ENCODE measurements at regions not wholly inside any gene's neighbourhood (a gene's known extent, or its start where the extent isn't known, plus 50 kb on each side); places are given as distances from the start of the nearest gene placed in this dataset.

DNA sequence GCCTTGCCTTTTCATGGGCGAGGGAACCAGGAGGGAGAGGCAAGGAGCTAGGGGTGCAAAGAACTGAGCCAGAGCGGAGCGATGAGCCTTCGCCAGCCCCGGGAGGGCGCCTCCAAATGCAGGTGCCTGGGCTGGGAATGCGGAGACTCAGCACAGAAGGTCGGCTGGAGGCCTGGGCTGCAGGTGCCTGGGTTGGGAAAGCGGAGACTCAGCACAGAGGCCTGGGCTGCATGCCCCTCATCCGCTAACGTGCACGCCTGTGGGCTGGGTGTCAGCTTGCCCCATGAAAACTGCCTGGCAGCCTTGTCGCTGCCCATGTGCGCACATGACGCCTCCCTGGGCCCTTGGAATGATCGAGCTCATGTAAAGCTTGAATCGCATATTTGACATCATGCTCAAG is 51.8 kb downstream of the POM121L12 start:
- no peaks in the 10 kb centered on the region for H3K27me3 ChIP-seq (ENCODE audit: control insufficient read depth, insufficient read depth, low read length, poor library complexity, severe bottlenecking)
- Mint-ChIP-seq H3K4me1 (no peaks in the 10 kb centered on the region), H3K9me3 (peaks cover 8% of the 10 kb centered on the region), H3K4me3 (no peak overlapping the region), H3K27ac (no peak overlapping the region), H3K27me3 (ENCODE audit: insufficient read depth) (no peaks in the 10 kb centered on the region), H3K36me3 (ENCODE audit: low read depth) (no peaks in the 10 kb centered on the region)
- WGBS, 2 experiments (ENCODE audit: insufficient coverage in 1 of 2, insufficient read length in 1 of 2), result 94 to 95% methylated on average over 12 to 17 of the region's 17 CpGs
- TF ChIP-seq, protein P1, sequence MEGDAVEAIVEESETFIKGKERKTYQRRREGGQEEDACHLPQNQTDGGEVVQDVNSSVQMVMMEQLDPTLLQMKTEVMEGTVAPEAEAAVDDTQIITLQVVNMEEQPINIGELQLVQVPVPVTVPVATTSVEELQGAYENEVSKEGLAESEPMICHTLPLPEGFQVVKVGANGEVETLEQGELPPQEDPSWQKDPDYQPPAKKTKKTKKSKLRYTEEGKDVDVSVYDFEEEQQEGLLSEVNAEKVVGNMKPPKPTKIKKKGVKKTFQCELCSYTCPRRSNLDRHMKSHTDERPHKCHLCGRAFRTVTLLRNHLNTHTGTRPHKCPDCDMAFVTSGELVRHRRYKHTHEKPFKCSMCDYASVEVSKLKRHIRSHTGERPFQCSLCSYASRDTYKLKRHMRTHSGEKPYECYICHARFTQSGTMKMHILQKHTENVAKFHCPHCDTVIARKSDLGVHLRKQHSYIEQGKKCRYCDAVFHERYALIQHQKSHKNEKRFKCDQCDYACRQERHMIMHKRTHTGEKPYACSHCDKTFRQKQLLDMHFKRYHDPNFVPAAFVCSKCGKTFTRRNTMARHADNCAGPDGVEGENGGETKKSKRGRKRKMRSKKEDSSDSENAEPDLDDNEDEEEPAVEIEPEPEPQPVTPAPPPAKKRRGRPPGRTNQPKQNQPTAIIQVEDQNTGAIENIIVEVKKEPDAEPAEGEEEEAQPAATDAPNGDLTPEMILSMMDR (conservative IDR thresholded peaks at IDR 0.05), result no peak
- no peak overlapping the region for H3K27ac ChIP-seq (ENCODE audit: low read depth, low read length)
- H3K4me3 ChIP-seq (ENCODE audit: low read length), result no peak overlapping the region
- DNase-seq, result no peak
- no peaks in the 10 kb centered on the region for H3K36me3 ChIP-seq (ENCODE audit: control insufficient read depth, insufficient read depth, low read length)
- H3K9me3 ChIP-seq (ENCODE audit: control insufficient read depth, low read length), result no peaks in the 10 kb centered on the region
- H3K4me1 ChIP-seq (ENCODE audit: control insufficient read depth, insufficient read depth, low read length), result peaks cover 2% of the 10 kb centered on the region
- H3K9ac ChIP-seq (ENCODE audit: extremely low read depth, low read length, poor library complexity, severe bottlenecking), result no peak overlapping the region

DNA sequence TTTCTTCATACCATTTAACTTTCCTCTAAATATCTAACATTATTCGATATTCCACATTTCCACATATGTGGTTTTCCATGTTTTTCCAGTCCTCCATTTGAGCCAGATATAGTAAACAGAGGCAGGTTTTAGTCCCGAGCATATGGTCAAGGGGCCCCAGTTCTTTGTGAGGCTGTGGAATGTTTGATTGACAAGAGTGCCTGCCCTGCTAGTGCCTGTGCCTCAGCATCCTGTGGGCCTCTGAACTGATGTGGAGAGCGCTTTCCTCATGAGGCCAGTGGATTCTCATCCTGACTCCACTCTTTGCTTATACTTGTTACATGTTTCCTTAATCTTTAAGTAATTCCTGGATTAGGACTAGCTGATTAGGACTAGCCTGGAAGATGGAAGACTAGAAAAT is 58.8 kb downstream of the POM121L12 start:
- Mint-ChIP-seq H3K4me1 (peaks cover 5% of the 10 kb centered on the region), H3K27me3 (ENCODE audit: insufficient read depth) (no peaks in the 10 kb centered on the region), H3K4me3 (no peak overlapping the region), H3K36me3 (ENCODE audit: low read depth) (no peaks in the 10 kb centered on the region), H3K27ac (no peak overlapping the region), H3K9me3 (no peaks in the 10 kb centered on the region)
- no peaks in the 10 kb centered on the region for H3K4me1 ChIP-seq (ENCODE audit: control insufficient read depth, insufficient read depth, low read length)
- no peak overlapping the region for H3K4me3 ChIP-seq (ENCODE audit: low read length)
- H3K9ac ChIP-seq (ENCODE audit: extremely low read depth, low read length, poor library complexity, severe bottlenecking), result no peak overlapping the region
- H3K9me3 ChIP-seq (ENCODE audit: control insufficient read depth, low read length), result no peaks in the 10 kb centered on the region
- no peak overlapping the region for H3K27ac ChIP-seq (ENCODE audit: low read depth, low read length)
- H3K27me3 ChIP-seq (ENCODE audit: control insufficient read depth, insufficient read depth, low read length, poor library complexity, severe bottlenecking), result no peaks in the 10 kb centered on the region
- TF ChIP-seq, protein P1 (conservative IDR thresholded peaks at IDR 0.05), result no peak
- no peaks in the 10 kb centered on the region for H3K36me3 ChIP-seq (ENCODE audit: control insufficient read depth, insufficient read depth, low read length)
- WGBS, 2 experiments (ENCODE audit: insufficient coverage in 1 of 2, insufficient read length in 1 of 2), result 80 to 92% methylated on average over 1 to 3 of the region's 3 CpGs
- DNase-seq, result no peak

DNA sequence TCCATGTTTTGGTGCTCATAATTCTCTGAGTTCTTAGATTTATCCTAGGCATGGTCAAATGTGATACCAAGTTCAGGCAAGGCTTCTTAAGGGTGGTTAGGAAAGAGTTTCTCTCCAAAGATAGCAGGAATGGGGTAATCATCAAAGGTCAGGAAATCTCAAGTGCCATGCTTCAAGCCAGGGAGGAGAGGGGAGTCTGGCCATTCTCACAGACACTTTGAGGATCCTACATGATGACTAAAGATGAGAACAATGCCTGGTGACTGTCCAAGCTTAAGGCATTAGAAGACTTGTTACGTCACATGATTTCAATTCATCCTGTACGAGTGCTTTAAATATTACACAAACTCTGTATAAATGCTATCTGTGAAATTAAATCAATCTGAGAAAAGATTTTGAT is 59.4 kb downstream of the POM121L12 start:
- DNase-seq, result no peak
- H3K27ac Mint-ChIP-seq, result no peak overlapping the region
- no peak overlapping the region for H3K4me3 ChIP-seq (ENCODE audit: low read length)
- peaks cover 2% of the 10 kb centered on the region for H3K4me1 ChIP-seq (ENCODE audit: control insufficient read depth, insufficient read depth, low read length)
- H3K4me3 Mint-ChIP-seq, result no peak overlapping the region
- no peaks in the 10 kb centered on the region for H3K27me3 Mint-ChIP-seq (ENCODE audit: insufficient read depth)
- 88 to 100% methylated on average over 1 to 2 of the region's 2 CpGs for WGBS, 2 experiments (ENCODE audit: insufficient coverage in 1 of 2, insufficient read length in 1 of 2)
- no peaks in the 10 kb centered on the region for H3K27me3 ChIP-seq (ENCODE audit: control insufficient read depth, insufficient read depth, low read length, poor library complexity, severe bottlenecking)
- no peaks in the 10 kb centered on the region for H3K36me3 ChIP-seq (ENCODE audit: control insufficient read depth, insufficient read depth, low read length)
- TF ChIP-seq, protein P1 (conservative IDR thresholded peaks at IDR 0.05), result no peak
- no peak overlapping the region for H3K9ac ChIP-seq (ENCODE audit: extremely low read depth, low read length, poor library complexity, severe bottlenecking)
- H3K9me3 ChIP-seq (ENCODE audit: control insufficient read depth, low read length), result no peaks in the 10 kb centered on the region
- H3K4me1 Mint-ChIP-seq, result peaks cover 12% of the 10 kb centered on the region
- no peak overlapping the region for H3K27ac ChIP-seq (ENCODE audit: low read depth, low read length)
- no peaks in the 10 kb centered on the region for H3K9me3 Mint-ChIP-seq
- no peaks in the 10 kb centered on the region for H3K36me3 Mint-ChIP-seq (ENCODE audit: low read depth)
